ENCODE measurements at regions not wholly inside any gene's neighbourhood (a gene's known extent, or its start where the extent isn't known, plus 50 kb on each side); places are given as distances from the start of the nearest gene placed in this dataset.
"Not testable (repeated sequence)": the region's sequence is repeated elsewhere in the genome, so short reads cannot be mapped to it uniquely, and the experiment has no call there.

GRCh38 chr12:33834672-33835071, 187.6 kb upstream of the ALG10 start:
- Histone ChIP-seq H3K4me3 (ENCODE audit: low read length) (no peak overlapping the region), H3K27ac (ENCODE audit: low read depth in 1 of 2, low read length in 2 of 2) (no peak overlapping the region), H3K27me3 (ENCODE audit: control insufficient read depth in 1 of 2, insufficient read depth in 2 of 2, low read length in 2 of 2) (no peaks in the 10 kb centered on the region), H3K4me1 (ENCODE audit: insufficient read depth, low read length) (no peaks in the 10 kb centered on the region), H3K36me3 (ENCODE audit: insufficient read depth, low read length) (no peaks in the 10 kb centered on the region), H3K9me3 (ENCODE audit: control insufficient read depth in 1 of 2, insufficient read depth in 1 of 2, low read length in 2 of 2) (no peaks in the 10 kb centered on the region)
- H3K9me3 Mint-ChIP-seq: peaks cover 8% of the 10 kb centered on the region
- no peaks in the 10 kb centered on the region for H3K27me3 Mint-ChIP-seq
- DNase-seq (no peak), ATAC-seq (ENCODE audit: poor library complexity) (no peak)
- no peaks in the 10 kb centered on the region for H3K36me3 Mint-ChIP-seq (ENCODE audit: low read depth)
- intact Hi-C loops (cut with DNase I, micrococcal nuclease): no loop called here
- H3K4me3 Mint-ChIP-seq: no peak overlapping the region
- no peak for TF ChIP-seq CTCF (IDR thresholded peaks at IDR 0.05)
- CTCF ChIA-PET: no interaction called here
- POLR2A ChIA-PET: no interaction called here
- no peaks in the 10 kb centered on the region for H3K4me1 Mint-ChIP-seq (ENCODE audit: low read depth)
- H3K27ac Mint-ChIP-seq: no peak overlapping the region

GRCh38 chr12:33876618-33877017, 145.7 kb upstream of the ALG10 start:
- CTCF ChIA-PET: no interaction called here
- intact Hi-C loops (cut with DNase I, micrococcal nuclease): no loop called here
- Histone ChIP-seq H3K4me3 (ENCODE audit: low read length) (no peak overlapping the region), H3K36me3 (ENCODE audit: insufficient read depth, low read length) (no peaks in the 10 kb centered on the region), H3K27me3 (ENCODE audit: control insufficient read depth in 1 of 2, insufficient read depth in 2 of 2, low read length in 2 of 2) (no peaks in the 10 kb centered on the region), H3K4me1 (ENCODE audit: insufficient read depth, low read length) (no peaks in the 10 kb centered on the region), H3K9me3 (ENCODE audit: control insufficient read depth in 1 of 2, insufficient read depth in 1 of 2, low read length in 2 of 2) (peaks cover 0 to 6% of the 10 kb centered on the region in 2 experiments), H3K27ac (ENCODE audit: low read depth in 1 of 2, low read length in 2 of 2) (no peak overlapping the region)
- ATAC-seq (ENCODE audit: poor library complexity) (no peak), DNase-seq (no peak)
- Mint-ChIP-seq H3K4me3 (no peak overlapping the region), H3K36me3 (ENCODE audit: low read depth) (no peaks in the 10 kb centered on the region), H3K4me1 (ENCODE audit: low read depth) (no peaks in the 10 kb centered on the region), H3K9me3 (peaks cover 10% of the 10 kb centered on the region), H3K27me3 (no peaks in the 10 kb centered on the region), H3K27ac (no peak overlapping the region)
- POLR2A ChIA-PET: no interaction called here
- no peak for TF ChIP-seq CTCF (IDR thresholded peaks at IDR 0.05)

GRCh38 chr12:33892425-33892824, 129.9 kb upstream of the ALG10 start:
- no peak for DNase-seq
- H3K4me1 ChIP-seq (ENCODE audit: insufficient read depth, low read length): no peaks in the 10 kb centered on the region
- no peak overlapping the region for H3K4me3 Mint-ChIP-seq
- no peak overlapping the region for H3K27ac Mint-ChIP-seq
- TF ChIP-seq CTCF (IDR thresholded peaks at IDR 0.05): no peak
- H3K4me1 Mint-ChIP-seq (ENCODE audit: low read depth): no peaks in the 10 kb centered on the region
- H3K27me3 ChIP-seq (ENCODE audit: control insufficient read depth in 1 of 2, insufficient read depth in 2 of 2, low read length in 2 of 2): no peaks in the 10 kb centered on the region
- no peak overlapping the region for H3K4me3 ChIP-seq (ENCODE audit: low read length)
- H3K9me3 ChIP-seq (ENCODE audit: control insufficient read depth in 1 of 2, insufficient read depth in 1 of 2, low read length in 2 of 2): no peaks in the 10 kb centered on the region
- intact Hi-C loops (cut with DNase I, micrococcal nuclease): no loop called here
- CTCF ChIA-PET: no interaction called here
- H3K27ac ChIP-seq (ENCODE audit: low read depth in 1 of 2, low read length in 2 of 2): no peak overlapping the region
- H3K9me3 Mint-ChIP-seq: peaks cover 9% of the 10 kb centered on the region
- no peak for ATAC-seq (ENCODE audit: poor library complexity)
- H3K36me3 ChIP-seq (ENCODE audit: insufficient read depth, low read length): no peaks in the 10 kb centered on the region
- no peaks in the 10 kb centered on the region for H3K36me3 Mint-ChIP-seq (ENCODE audit: low read depth)
- H3K27me3 Mint-ChIP-seq: no peaks in the 10 kb centered on the region
- POLR2A ChIA-PET: no interaction called here

- CTCF ChIA-PET, H3K27ac Mint-ChIP-seq: not testable (repeated sequence)
These were observed 101.8 kb upstream of the ALG10 start for GRCh38 chr12:33920460-33920859.

More at GRCh38 chr12:33920460-33920859, 101.8 kb upstream of the ALG10 start:
- H3K36me3 ChIP-seq (ENCODE audit: insufficient read depth, low read length); H3K4me3 Mint-ChIP-seq; POLR2A ChIA-PET; H3K27me3 Mint-ChIP-seq; H3K4me1 ChIP-seq (ENCODE audit: insufficient read depth, low read length); ATAC-seq (ENCODE audit: poor library complexity); DNase-seq; H3K4me1 Mint-ChIP-seq (ENCODE audit: low read depth); intact Hi-C loops (cut with DNase I, micrococcal nuclease); H3K36me3 Mint-ChIP-seq (ENCODE audit: low read depth); H3K4me3 ChIP-seq (ENCODE audit: low read length); H3K27me3 ChIP-seq (ENCODE audit: control insufficient read depth in 1 of 2, insufficient read depth in 2 of 2, low read length in 2 of 2); H3K9me3 ChIP-seq (ENCODE audit: control insufficient read depth in 1 of 2, insufficient read depth in 1 of 2, low read length in 2 of 2); H3K27ac ChIP-seq (ENCODE audit: low read depth in 1 of 2, low read length in 2 of 2): not testable (repeated sequence)
- H3K9me3 Mint-ChIP-seq: peaks cover 19% of the 10 kb centered on the region
